Esophagus (tissue), 2 donors: ENCODE measurements at regions not wholly inside any gene's neighbourhood (a gene's known extent, or its start where the extent isn't known, plus 50 kb on each side); places are given as distances from the start of the nearest gene placed in this dataset.

ENCODE experiments used
- H3K27ac ChIP-seq, 2 donors: one replicate each; pipeline ENCODE4 v1.5.1; 2013; ENCODE audit warnings: low read depth in 2 of 2, mild to moderate bottlenecking in 2 of 2, inconsistent platforms in 1 of 2, low read length in 1 of 2, moderate library complexity in 1 of 2
- H3K27me3 ChIP-seq, 2 donors: one replicate each; pipeline ENCODE4 v1.6.1; 2013; ENCODE audit warnings: low read length in 2 of 2, control low read depth in 1 of 2, mild to moderate bottlenecking in 1 of 2; ENCODE audit not compliant: insufficient read depth in 2 of 2, control insufficient read depth in 1 of 2
- H3K36me3 ChIP-seq, 2 donors: one replicate each; pipeline ENCODE4 v1.6.1; 2013; ENCODE audit warnings: low read length in 1 of 2; ENCODE audit not compliant: control insufficient read depth in 2 of 2, insufficient read depth in 2 of 2
- H3K4me1 ChIP-seq, 2 donors: one replicate each; pipeline ENCODE4 v1.6.1; 2013; ENCODE audit warnings: low read length in 1 of 2; ENCODE audit not compliant: control insufficient read depth in 2 of 2, insufficient read depth in 2 of 2
- H3K4me3 ChIP-seq, 2 donors: one replicate each; pipeline ENCODE4 v1.5.1; 2013; ENCODE audit warnings: low read length in 2 of 2, mild to moderate bottlenecking in 2 of 2, low read depth in 1 of 2, moderate library complexity in 1 of 2
- H3K9me3 ChIP-seq, 2 donors: one replicate each; pipeline ENCODE4 v1.6.1; 2013; ENCODE audit warnings: mild to moderate bottlenecking in 2 of 2, low read depth in 1 of 2, low read length in 1 of 2, moderate library complexity in 1 of 2; ENCODE audit not compliant: control insufficient read depth in 2 of 2, insufficient read depth in 1 of 2
- WGBS, 2 donors: extraction: QIAGEN DNeasy Blood & Tissue Kit; methylation state at CpG; one replicate each; pipeline ENCODE4 v1.1.7; 2013; 5-methylcytosine and 5-hydroxymethylcytosine counted together
- donor health status: healthy with polysubstance abuse.
- donor health status: Bipolar disorder and iron deficiency.

GRCh38 chr4:170769862-170770261 lies 680.1 kb upstream of the AADAT start:
- Histone ChIP-seq H3K27me3 (no peaks in the 10 kb centered on the region), H3K36me3 (no peaks in the 10 kb centered on the region), H3K27ac (no peak overlapping the region), H3K4me3 (no peak overlapping the region), H3K9me3 (no peaks in the 10 kb centered on the region), H3K4me1 (no peaks in the 10 kb centered on the region)
- WGBS, 2 donors = 73 to 76% methylated on average over 1 of the region's 1 CpG

GRCh38 chr4:170758988-170759387 lies 669.2 kb upstream of the AADAT start:
- H3K4me3 ChIP-seq = no peak overlapping the region
- no peaks in the 10 kb centered on the region for H3K27me3 ChIP-seq
- 90 to 96% methylated on average over 4 of the region's 4 CpGs for WGBS, 2 donors
- peaks cover 0 to 4% of the 10 kb centered on the region in 2 donors for H3K9me3 ChIP-seq
- H3K27ac ChIP-seq = no peak overlapping the region
- H3K4me1 ChIP-seq = no peaks in the 10 kb centered on the region
- H3K36me3 ChIP-seq = no peaks in the 10 kb centered on the region

GRCh38 chr4:170750519-170750918 lies 660.8 kb upstream of the AADAT start:
- no peak overlapping the region for H3K27ac ChIP-seq
- WGBS, 2 donors = 57 to 72% methylated on average over 5 of the region's 5 CpGs
- H3K4me1 ChIP-seq = no peaks in the 10 kb centered on the region
- H3K36me3 ChIP-seq = no peaks in the 10 kb centered on the region
- no peaks in the 10 kb centered on the region for H3K27me3 ChIP-seq
- no peak overlapping the region for H3K4me3 ChIP-seq
- H3K9me3 ChIP-seq = peaks cover 0 to 2% of the 10 kb centered on the region in 2 donors

GRCh38 chr4:170748975-170749374 lies 659.2 kb upstream of the AADAT start:
- no peak overlapping the region for H3K27ac ChIP-seq
- WGBS, 2 donors = 54 to 63% methylated on average over 2 of the region's 2 CpGs
- no peaks in the 10 kb centered on the region for H3K36me3 ChIP-seq
- no peaks in the 10 kb centered on the region for H3K9me3 ChIP-seq
- no peaks in the 10 kb centered on the region for H3K4me1 ChIP-seq
- no peaks in the 10 kb centered on the region for H3K27me3 ChIP-seq
- H3K4me3 ChIP-seq = no peak overlapping the region

DNA sequence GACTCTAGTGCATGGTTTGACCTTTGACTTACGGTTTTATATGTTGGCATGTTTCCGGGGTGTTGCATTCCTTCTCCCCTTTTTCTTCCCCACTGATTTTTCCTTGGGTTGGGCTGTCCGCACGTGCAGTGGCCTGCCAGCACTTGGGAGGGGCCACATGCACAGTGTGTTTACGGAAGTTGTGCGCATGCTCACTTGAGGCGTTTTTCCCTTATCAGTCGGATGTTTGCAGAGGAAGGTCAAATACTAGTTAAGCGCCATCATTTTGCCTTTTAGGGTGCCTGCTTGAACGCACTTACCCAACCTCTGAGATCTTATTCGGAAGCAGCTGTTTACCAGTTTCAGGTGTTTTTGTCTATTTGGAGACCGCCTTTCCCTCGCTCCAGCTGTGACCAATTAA lies 653.9 kb upstream of the AADAT start:
- Histone ChIP-seq H3K4me3 (no peak overlapping the region), H3K36me3 (no peaks in the 10 kb centered on the region), H3K4me1 (no peaks in the 10 kb centered on the region), H3K27me3 (no peaks in the 10 kb centered on the region), H3K27ac (no peak overlapping the region), H3K9me3 (no peaks in the 10 kb centered on the region)
- WGBS, 2 donors = 63 to 80% methylated on average over 13 of the region's 13 CpGs

DNA sequence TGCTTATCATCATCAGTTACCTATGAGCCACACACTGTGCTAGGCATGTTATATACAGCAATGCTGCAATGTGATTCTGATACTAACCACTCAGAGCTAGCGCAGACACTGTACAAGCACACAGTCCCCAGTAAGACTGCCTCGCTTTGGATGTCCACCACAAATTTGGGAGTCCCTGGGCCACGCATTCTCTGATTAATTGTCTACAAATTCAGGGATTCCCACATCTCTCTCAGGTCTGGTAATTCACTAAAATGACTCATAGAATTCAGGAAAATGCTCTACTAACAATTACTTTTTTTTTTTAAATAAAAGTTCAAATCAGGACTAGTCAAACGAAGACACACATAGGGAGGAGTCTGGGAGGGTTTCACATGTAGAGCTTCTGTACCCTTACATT lies 652.1 kb upstream of the AADAT start:
- no peak overlapping the region for H3K27ac ChIP-seq
- H3K9me3 ChIP-seq = no peaks in the 10 kb centered on the region
- H3K4me1 ChIP-seq = no peaks in the 10 kb centered on the region
- 82 to 87% methylated on average over 4 of the region's 4 CpGs for WGBS, 2 donors
- H3K27me3 ChIP-seq = no peaks in the 10 kb centered on the region
- H3K4me3 ChIP-seq = no peak overlapping the region
- H3K36me3 ChIP-seq = no peaks in the 10 kb centered on the region

GRCh38 chr4:170736710-170737109 lies 647.0 kb upstream of the AADAT start:
- H3K27me3 ChIP-seq = no peaks in the 10 kb centered on the region
- H3K9me3 ChIP-seq = no peaks in the 10 kb centered on the region
- H3K36me3 ChIP-seq = no peaks in the 10 kb centered on the region
- H3K4me1 ChIP-seq = no peaks in the 10 kb centered on the region
- H3K27ac ChIP-seq = no peak overlapping the region
- H3K4me3 ChIP-seq = no peak overlapping the region

GRCh38 chr4:170729897-170730296 lies 640.1 kb upstream of the AADAT start:
- Histone ChIP-seq H3K9me3 (no peaks in the 10 kb centered on the region), H3K27ac (no peak overlapping the region), H3K4me1 (no peaks in the 10 kb centered on the region), H3K4me3 (no peak overlapping the region), H3K27me3 (no peaks in the 10 kb centered on the region), H3K36me3 (no peaks in the 10 kb centered on the region)
- 64 to 71% methylated on average over 3 of the region's 3 CpGs for WGBS, 2 donors

DNA sequence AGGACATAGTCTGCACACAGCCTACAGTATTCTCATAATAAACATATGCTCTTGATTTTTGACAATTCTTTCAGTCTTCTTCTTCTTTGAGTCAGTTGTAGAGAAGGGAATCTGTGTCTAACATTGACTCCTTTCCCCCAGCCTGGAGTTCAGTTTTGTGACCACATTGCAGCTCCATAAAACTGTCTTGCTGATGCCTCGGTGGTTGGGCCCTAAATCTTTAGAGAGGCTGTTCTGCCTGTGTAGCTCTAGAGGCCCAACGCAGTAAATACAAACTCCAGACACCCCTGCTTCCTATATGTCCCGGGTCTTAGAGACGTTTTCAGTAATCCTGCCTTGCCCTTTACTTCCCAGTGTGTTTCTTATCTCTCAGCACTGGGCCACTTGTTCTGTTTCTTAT lies 639.5 kb upstream of the AADAT start:
- WGBS, 2 donors = 53 to 59% methylated on average over 4 of the region's 4 CpGs
- Histone ChIP-seq H3K4me3 (no peak overlapping the region), H3K36me3 (no peaks in the 10 kb centered on the region), H3K27ac (no peak overlapping the region), H3K9me3 (no peaks in the 10 kb centered on the region), H3K27me3 (no peaks in the 10 kb centered on the region), H3K4me1 (no peaks in the 10 kb centered on the region)

DNA sequence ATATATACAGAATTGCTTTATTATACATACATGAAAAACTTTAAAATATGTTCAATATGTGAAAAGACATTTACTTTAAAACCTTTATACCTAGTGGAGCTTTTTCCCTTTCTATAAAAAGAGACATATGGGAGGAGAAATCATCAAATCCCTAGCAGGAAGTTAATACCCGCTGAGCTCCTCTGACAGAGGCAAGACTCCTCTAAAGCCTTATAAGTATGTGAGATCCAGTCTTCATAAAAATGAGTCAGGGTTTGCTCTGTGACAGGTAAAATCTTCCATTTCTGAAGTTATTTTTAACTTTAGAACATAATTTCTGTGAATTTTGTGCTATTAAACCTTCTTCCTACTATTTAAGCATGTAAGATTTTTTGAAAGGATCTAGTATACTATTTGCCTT lies 634.4 kb upstream of the AADAT start:
- no peaks in the 10 kb centered on the region for H3K36me3 ChIP-seq
- 69 to 70% methylated on average over 1 of the region's 1 CpG for WGBS, 2 donors
- no peak overlapping the region for H3K27ac ChIP-seq
- no peak overlapping the region for H3K4me3 ChIP-seq
- H3K4me1 ChIP-seq = no peaks in the 10 kb centered on the region
- no peaks in the 10 kb centered on the region for H3K27me3 ChIP-seq
- no peaks in the 10 kb centered on the region for H3K9me3 ChIP-seq
